Cardiac septum (tissue), 1 donor: ENCODE measurements at regions not wholly inside any gene's neighbourhood (a gene's known extent, or its start where the extent isn't known, plus 50 kb on each side); places are given as distances from the start of the nearest gene placed in this dataset.
"Not testable (repeated sequence)": the region's sequence is repeated elsewhere in the genome, so short reads cannot be mapped to it uniquely, and the experiment has no call there.

Experiments
- DNase-seq: peaks from one replicate; pipeline ENCODE4 v3.0.0-alpha.2; 2020; ENCODE audit warnings: low spot score
- intact Hi-C: fragments of 100-400 bp; cut with DNase I; formaldehyde crosslinking; loops from one replicate; pipeline ENCODE4 v1.14.0; 2022
- donor health status: DM: no; HTN: no; CAD: no.

GRCh38 chr15:58313810-58314592 lies 117.8 kb upstream of the LIPC start:
- DNase-seq, result no peak
- intact Hi-C loops, result no loop called here

- DNase-seq, result no peak
- intact Hi-C loops, result no loop called here
These were observed 117.1 kb upstream of the LIPC start for GRCh38 chr15:58314593-58315216.

- intact Hi-C loops, result no loop called here
- no peak for DNase-seq
These were observed 113.3 kb upstream of the LIPC start for GRCh38 chr15:58318517-58318916.

- intact Hi-C loops, result no loop called here
These were observed 110.8 kb upstream of the LIPC start for GRCh38 chr15:58321034-58321433.

GRCh38 chr15:58322253-58322652 lies 109.5 kb upstream of the LIPC start:
- no peak for DNase-seq
- intact Hi-C loops, result no loop called here

More at GRCh38 chr15:58321034-58321433, 110.8 kb upstream of the LIPC start:
- no peak for DNase-seq

- intact Hi-C loops, DNase-seq: not testable (repeated sequence)
These were observed 108.5 kb upstream of the LIPC start for GRCh38 chr15:58323321-58323720.

- no peak for DNase-seq
- intact Hi-C loops, result no loop called here
These were observed 107.3 kb upstream of the LIPC start for GRCh38 chr15:58324533-58324932.

GRCh38 chr15:58327958-58328357 lies 103.8 kb upstream of the LIPC start:
- no peak for DNase-seq
- intact Hi-C loops, result no loop called here

- intact Hi-C loops, result no loop called here
- no peak for DNase-seq
These were observed 102.6 kb upstream of the LIPC start for GRCh38 chr15:58329211-58329610.

- intact Hi-C loops, result loop anchor here (5.0 kb wide), 4 partner anchors 58 to 337 kb away; no protein-coding TSS in a partner anchor
- DNase-seq, result no peak
These were observed 101.8 kb upstream of the LIPC start for GRCh38 chr15:58329781-58330671.

GRCh38 chr15:58330741-58331559 lies 100.8 kb upstream of the LIPC start:
- no peak for DNase-seq
- intact Hi-C loops, result loop anchor here (5.0 kb wide), 4 partner anchors 59 to 336 kb away; no protein-coding TSS in a partner anchor

GRCh38 chr15:58331560-58331912 lies 100.3 kb upstream of the LIPC start:
- intact Hi-C loops, result loop anchor here (5.0 kb wide), 4 partner anchors 59 to 336 kb away; no protein-coding TSS in a partner anchor
- DNase-seq, result no peak

GRCh38 chr15:58331913-58332675 lies 99.7 kb upstream of the LIPC start:
- DNase-seq, result peak; percentile 98
- intact Hi-C loops, result loop anchor here (2.0 to 5.0 kb wide), 5 partner anchors 60 to 417 kb away; partner anchors contain the start of gene ADAM10

- no peak for DNase-seq
- intact Hi-C loops, result loop anchor here (2.0 to 5.0 kb wide), 5 partner anchors 61 to 416 kb away; partner anchors contain the start of gene ADAM10
These were observed 99.0 kb upstream of the LIPC start for GRCh38 chr15:58332676-58333400.

- no peak for DNase-seq
- intact Hi-C loops, result loop anchor here (5.0 kb wide), 4 partner anchors 63 to 332 kb away; no protein-coding TSS in a partner anchor
These were observed 97.0 kb upstream of the LIPC start for GRCh38 chr15:58334803-58335202.

- no peak for DNase-seq
- intact Hi-C loops, result no loop called here
These were observed 95.6 kb upstream of the LIPC start for GRCh38 chr15:58336161-58336560.

GRCh38 chr15:58340176-58340575 lies 91.6 kb upstream of the LIPC start:
- intact Hi-C loops, result no loop called here
- no peak for DNase-seq

- intact Hi-C loops, result no loop called here
- DNase-seq, result no peak
These were observed 89.3 kb upstream of the LIPC start for GRCh38 chr15:58342508-58342907.
